HEK293T (cell line): ENCODE measurements at regions not wholly inside any gene's neighbourhood (a gene's known extent, or its start where the extent isn't known, plus 50 kb on each side); places are given as distances from the start of the nearest gene placed in this dataset.

ENCODE experiments used
- ELF4 ChIP-seq: fragments of 450-650 bp; IDR thresholded peaks from 2 replicates; pipeline ENCODE4 v1.6.1; 2017; ENCODE audit warnings: antibody characterized with exemption
- FOXA1 ChIP-seq: fragments of 450-650 bp; IDR thresholded peaks from 2 replicates; pipeline ENCODE4 v1.6.1; 2016; ENCODE audit warnings: mild to moderate bottlenecking
- L3MBTL2 ChIP-seq: fragments of 450-650 bp; conservative IDR thresholded peaks from 2 replicates; pipeline ENCODE4 v1.6.1; 2016; ENCODE audit warnings: mild to moderate bottlenecking
- LEF1 ChIP-seq: fragments of 450-650 bp; IDR thresholded peaks from 2 replicates; pipeline ENCODE4 v1.6.1; 2017; ENCODE audit warnings: mild to moderate bottlenecking, borderline replicate concordance
- SUZ12 ChIP-seq: fragments of 450-650 bp; IDR thresholded peaks from 2 replicates; pipeline ENCODE4 v1.6.1; 2016; ENCODE audit warnings: mild to moderate bottlenecking
- ZNF384 ChIP-seq: fragments of 450-650 bp; IDR thresholded peaks from 2 replicates; pipeline ENCODE4 v1.6.1; 2016

DNA sequence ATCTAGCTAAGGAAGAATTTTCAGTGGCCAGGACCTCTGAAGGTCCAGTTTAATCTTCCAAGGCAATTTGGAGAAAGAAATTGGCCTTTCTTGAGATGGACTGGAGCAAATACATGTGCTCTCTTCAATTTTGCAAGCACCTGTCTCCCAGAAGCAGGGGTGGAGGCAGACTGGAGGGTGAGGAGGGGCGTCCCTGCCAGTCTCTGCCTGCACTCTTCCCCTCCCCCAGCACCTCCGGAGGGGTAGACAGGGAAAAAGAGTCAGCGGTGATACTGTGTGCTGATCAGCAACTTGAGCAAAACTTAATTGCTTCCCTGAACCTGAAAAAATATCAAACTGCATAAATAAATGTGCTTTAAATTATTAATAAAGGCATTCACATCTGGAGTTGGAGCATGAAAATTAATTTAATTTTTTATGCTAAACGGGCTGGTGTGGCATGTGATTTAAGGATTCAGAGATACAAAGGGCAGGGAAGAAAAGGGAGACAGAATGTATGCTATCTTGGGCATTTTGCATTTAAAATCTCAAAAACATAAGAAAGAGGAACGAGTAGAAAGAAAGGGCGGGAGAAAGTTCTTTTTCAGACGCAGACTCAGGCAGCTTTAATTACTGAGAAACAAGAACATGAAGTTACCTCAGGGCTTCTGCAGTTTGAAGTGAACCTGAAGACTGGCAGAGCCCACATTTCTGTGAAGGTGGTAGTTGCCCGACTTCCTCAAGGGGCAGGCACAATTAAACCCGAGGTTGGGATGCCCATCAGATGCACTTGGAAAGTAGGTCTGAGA lies 319.7 kb downstream of the UACA start:
- TF ChIP-seq FOXA1 (no peak), ZNF384 (no peak), LEF1 (no peak), SUZ12 (no peak), ELF4 (no peak), L3MBTL2 (no peak)
